Panc1 (cell line): ENCODE measurements at regions not wholly inside any gene's neighbourhood (a gene's known extent, or its start where the extent isn't known, plus 50 kb on each side); places are given as distances from the start of the nearest gene placed in this dataset.

Experiments
- CTCF ChIP-seq: fragments of 450-650 bp; IDR thresholded peaks from 2 replicates; pipeline ENCODE4 v1.5.1; 2017; ENCODE audit warnings: mild to moderate bottlenecking
- REST ChIP-seq, 2 experiments: IDR thresholded peaks; 2 replicates each; pipeline ENCODE4 v1.6.1; 2011 to 2012; ENCODE audit warnings: low read depth in 2 of 2, control low read depth in 1 of 2, low read length in 1 of 2, mild to moderate bottlenecking in 1 of 2, moderate library complexity in 1 of 2; ENCODE audit not compliant: insufficient read depth in 1 of 2

- TF ChIP-seq REST (IDR thresholded peaks at IDR 0.05; ENCODE audit: insufficient read depth in 1 of 2, low read depth in 2 of 2, low read length in 1 of 2) (no peak), CTCF (no peak)
Measured at GRCh38 chr10:89120931-89121763, 86.0 kb downstream of the CH25H start.
